B cell (primary cell): ENCODE measurements at regions not wholly inside any gene's neighbourhood (a gene's known extent, or its start where the extent isn't known, plus 50 kb on each side); places are given as distances from the start of the nearest gene placed in this dataset.

Experiments
- EZH2 ChIP-seq: IDR thresholded peaks from 2 replicates; pipeline ENCODE4 v1.6.1; 2012; ENCODE audit warnings: borderline replicate concordance, low read depth, mild to moderate bottlenecking, moderate library complexity, low read length; ENCODE audit not compliant: insufficient read depth, poor library complexity, severe bottlenecking
- TF ChIP-seq, protein P1 (sequence below): fragments of 200-600 bp; IDR thresholded peaks from one replicate; pipeline ENCODE4 v1.8.0; 2022; ENCODE audit warnings: antibody characterized with exemption, mild to moderate bottlenecking

GRCh38 chr11:70547821-70548670, 149.7 kb downstream of the CTTN start:
- no peak for TF ChIP-seq EZH2
- TF ChIP-seq, protein P1, sequence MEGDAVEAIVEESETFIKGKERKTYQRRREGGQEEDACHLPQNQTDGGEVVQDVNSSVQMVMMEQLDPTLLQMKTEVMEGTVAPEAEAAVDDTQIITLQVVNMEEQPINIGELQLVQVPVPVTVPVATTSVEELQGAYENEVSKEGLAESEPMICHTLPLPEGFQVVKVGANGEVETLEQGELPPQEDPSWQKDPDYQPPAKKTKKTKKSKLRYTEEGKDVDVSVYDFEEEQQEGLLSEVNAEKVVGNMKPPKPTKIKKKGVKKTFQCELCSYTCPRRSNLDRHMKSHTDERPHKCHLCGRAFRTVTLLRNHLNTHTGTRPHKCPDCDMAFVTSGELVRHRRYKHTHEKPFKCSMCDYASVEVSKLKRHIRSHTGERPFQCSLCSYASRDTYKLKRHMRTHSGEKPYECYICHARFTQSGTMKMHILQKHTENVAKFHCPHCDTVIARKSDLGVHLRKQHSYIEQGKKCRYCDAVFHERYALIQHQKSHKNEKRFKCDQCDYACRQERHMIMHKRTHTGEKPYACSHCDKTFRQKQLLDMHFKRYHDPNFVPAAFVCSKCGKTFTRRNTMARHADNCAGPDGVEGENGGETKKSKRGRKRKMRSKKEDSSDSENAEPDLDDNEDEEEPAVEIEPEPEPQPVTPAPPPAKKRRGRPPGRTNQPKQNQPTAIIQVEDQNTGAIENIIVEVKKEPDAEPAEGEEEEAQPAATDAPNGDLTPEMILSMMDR: no peak
